Uterus (tissue), 2 donors: ENCODE measurements at regions not wholly inside any gene's neighbourhood (a gene's known extent, or its start where the extent isn't known, plus 50 kb on each side); places are given as distances from the start of the nearest gene placed in this dataset.

Source experiments
- POLR2A ChIP-seq, 2 donors: fragments of 450-650 bp; IDR thresholded peaks; one replicate each; pipeline ENCODE4 v1.6.1; 2016; ENCODE audit warnings: antibody characterized with exemption in 2 of 2, mild to moderate bottlenecking in 1 of 2, moderate library complexity in 1 of 2
- TF ChIP-seq, protein P1 (sequence below), 4 experiments: fragments of 200-600 bp in 2 of 4; fragments of 450-650 bp in 2 of 4; sonication (generic) in 2 of 4; IDR thresholded peaks; one replicate each; pipeline ENCODE4 v1.5.1; 2016 to 2019; ENCODE audit warnings: antibody characterized with exemption in 4 of 4, mild to moderate bottlenecking in 2 of 4, moderate library complexity in 1 of 4

DNA sequence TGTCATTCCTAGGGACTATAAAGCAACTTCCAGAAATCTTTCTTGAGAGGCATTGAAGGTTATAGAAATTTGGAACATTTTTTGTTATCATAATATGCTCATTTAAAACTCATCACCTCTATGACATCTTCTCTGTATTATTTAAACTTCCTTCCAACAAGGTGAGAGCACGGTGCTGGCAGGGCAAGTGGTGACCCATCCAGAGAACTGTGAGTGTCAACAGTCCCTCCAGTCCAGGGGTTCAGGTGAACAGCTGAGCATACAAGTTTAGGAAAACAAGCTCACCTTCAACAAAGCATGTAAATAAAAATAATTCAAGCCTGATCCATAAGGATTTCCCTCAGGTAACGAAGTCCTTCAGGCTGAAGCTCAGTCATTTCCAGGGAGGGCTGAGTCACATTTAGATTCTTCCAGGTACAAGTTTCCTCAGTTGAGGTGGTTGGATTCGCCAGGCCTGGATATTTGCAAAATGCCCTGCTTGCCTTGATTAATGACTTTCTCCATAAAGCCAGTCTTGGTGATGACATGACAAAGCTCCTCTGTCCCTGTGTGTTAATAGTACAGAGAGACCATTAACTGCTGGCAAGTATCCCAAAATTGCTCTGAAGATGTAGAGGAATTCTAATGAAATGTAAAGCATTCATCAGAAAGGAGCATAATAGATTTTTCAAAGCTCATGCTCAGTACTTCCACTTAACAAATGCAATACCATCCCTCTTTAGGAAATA, 263.6 kb upstream of the GADL1 start:
- TF ChIP-seq, protein P1, sequence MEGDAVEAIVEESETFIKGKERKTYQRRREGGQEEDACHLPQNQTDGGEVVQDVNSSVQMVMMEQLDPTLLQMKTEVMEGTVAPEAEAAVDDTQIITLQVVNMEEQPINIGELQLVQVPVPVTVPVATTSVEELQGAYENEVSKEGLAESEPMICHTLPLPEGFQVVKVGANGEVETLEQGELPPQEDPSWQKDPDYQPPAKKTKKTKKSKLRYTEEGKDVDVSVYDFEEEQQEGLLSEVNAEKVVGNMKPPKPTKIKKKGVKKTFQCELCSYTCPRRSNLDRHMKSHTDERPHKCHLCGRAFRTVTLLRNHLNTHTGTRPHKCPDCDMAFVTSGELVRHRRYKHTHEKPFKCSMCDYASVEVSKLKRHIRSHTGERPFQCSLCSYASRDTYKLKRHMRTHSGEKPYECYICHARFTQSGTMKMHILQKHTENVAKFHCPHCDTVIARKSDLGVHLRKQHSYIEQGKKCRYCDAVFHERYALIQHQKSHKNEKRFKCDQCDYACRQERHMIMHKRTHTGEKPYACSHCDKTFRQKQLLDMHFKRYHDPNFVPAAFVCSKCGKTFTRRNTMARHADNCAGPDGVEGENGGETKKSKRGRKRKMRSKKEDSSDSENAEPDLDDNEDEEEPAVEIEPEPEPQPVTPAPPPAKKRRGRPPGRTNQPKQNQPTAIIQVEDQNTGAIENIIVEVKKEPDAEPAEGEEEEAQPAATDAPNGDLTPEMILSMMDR (IDR thresholded peaks at IDR 0.05): no peak
- TF ChIP-seq POLR2A (IDR thresholded peaks at IDR 0.05): no peak
